Activated T-helper 1 cell treated with anti-CD3 and anti-CD28 coated beads, Interleukin-12 subunit alpha, Interleukin-12 subunit beta, Interleukin-2, Interleukin-4 antibody, amounts not matched to agents 30 ng/mL and 10 ng/mL and 1 ng/mL, durations not matched to agents 14 hours and 24 hours and 36 hours (primary cell): ENCODE measurements at regions not wholly inside any gene's neighbourhood (a gene's known extent, or its start where the extent isn't known, plus 50 kb on each side); places are given as distances from the start of the nearest gene placed in this dataset.
"Not testable (repeated sequence)": the region's sequence is repeated elsewhere in the genome, so short reads cannot be mapped to it uniquely, and the experiment has no call there.

ENCODE experiments used
- DNase-seq: peaks from one replicate; pipeline ENCODE4 v3.0.0; 2021; ENCODE audit warnings: low spot score
- H3K27ac Mint-ChIP-seq: one replicate; pipeline ENCODE4 v1.8.0; 2021; ENCODE audit warnings: mild to moderate bottlenecking, mixed read lengths
- H3K27me3 Mint-ChIP-seq: one replicate; pipeline ENCODE4 v1.8.0; 2022; ENCODE audit warnings: mild to moderate bottlenecking, moderate library complexity, mixed read lengths; ENCODE audit not compliant: insufficient read depth
- H3K36me3 Mint-ChIP-seq: one replicate; pipeline ENCODE4 v1.8.0; 2021; ENCODE audit warnings: low read depth, mixed read lengths
- H3K4me1 Mint-ChIP-seq: one replicate; pipeline ENCODE4 v1.8.0; 2021; ENCODE audit warnings: low read depth, mixed read lengths
- H3K4me3 Mint-ChIP-seq: one replicate; pipeline ENCODE4 v1.8.0; 2021; ENCODE audit warnings: mild to moderate bottlenecking, moderate library complexity, mixed read lengths
- H3K9me3 Mint-ChIP-seq: one replicate; pipeline ENCODE4 v1.8.0; 2021; ENCODE audit warnings: mixed read lengths
- intact Hi-C: fragments of 100-400 bp; cut with micrococcal nuclease; formaldehyde crosslinking; loops from one replicate; pipeline ENCODE4 v1.15.1; 2024

DNA sequence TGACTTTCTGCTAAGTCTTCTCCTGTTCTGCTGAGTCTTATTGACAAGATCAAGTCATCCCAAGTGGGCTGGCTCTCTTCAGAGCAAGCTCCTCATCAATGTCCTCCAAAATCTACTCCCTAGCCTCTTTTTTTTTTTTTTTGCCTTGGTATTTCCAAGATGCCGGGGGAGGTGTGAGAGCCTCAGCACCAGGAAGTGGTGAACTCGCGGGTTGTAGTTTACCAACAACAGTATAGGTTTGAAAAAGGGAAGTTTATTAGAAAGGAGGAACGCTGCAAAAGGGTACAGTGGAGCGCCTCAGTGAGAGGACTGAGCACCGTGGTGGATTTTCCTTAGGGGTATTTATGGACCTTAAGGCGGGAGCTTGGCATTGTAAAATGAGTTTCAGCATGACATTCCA lies 94.3 kb upstream of the SGO1 start:
- DNase-seq, result no peak
- intact Hi-C loops, result no loop called here
- Mint-ChIP-seq H3K4me3 (peak overlapping the region; percentile 26), H3K9me3 (peaks cover 17% of the 10 kb centered on the region), H3K27me3 (peaks cover 11% of the 10 kb centered on the region), H3K4me1 (peaks cover 11% of the 10 kb centered on the region), H3K36me3 (no peaks in the 10 kb centered on the region), H3K27ac (peak overlapping the region; percentile 26)

- H3K4me3 Mint-ChIP-seq, H3K36me3 Mint-ChIP-seq, DNase-seq, H3K27ac Mint-ChIP-seq, H3K4me1 Mint-ChIP-seq, H3K27me3 Mint-ChIP-seq, intact Hi-C loops: not testable (repeated sequence)
- peaks cover 19% of the 10 kb centered on the region for H3K9me3 Mint-ChIP-seq
These were observed 80.0 kb upstream of the SGO1 start for GRCh38 chr3:20265977-20266376.

- no peaks in the 10 kb centered on the region for H3K4me1 Mint-ChIP-seq
- H3K27ac Mint-ChIP-seq, result no peak overlapping the region
- no peak overlapping the region for H3K4me3 Mint-ChIP-seq
- no peaks in the 10 kb centered on the region for H3K36me3 Mint-ChIP-seq
- intact Hi-C loops, result no loop called here
- no peak for DNase-seq
- H3K27me3 Mint-ChIP-seq, result no peaks in the 10 kb centered on the region
- H3K9me3 Mint-ChIP-seq, result peaks cover 19% of the 10 kb centered on the region
These were observed 79.0 kb upstream of the SGO1 start for GRCh38 chr3:20264900-20265567.

DNA sequence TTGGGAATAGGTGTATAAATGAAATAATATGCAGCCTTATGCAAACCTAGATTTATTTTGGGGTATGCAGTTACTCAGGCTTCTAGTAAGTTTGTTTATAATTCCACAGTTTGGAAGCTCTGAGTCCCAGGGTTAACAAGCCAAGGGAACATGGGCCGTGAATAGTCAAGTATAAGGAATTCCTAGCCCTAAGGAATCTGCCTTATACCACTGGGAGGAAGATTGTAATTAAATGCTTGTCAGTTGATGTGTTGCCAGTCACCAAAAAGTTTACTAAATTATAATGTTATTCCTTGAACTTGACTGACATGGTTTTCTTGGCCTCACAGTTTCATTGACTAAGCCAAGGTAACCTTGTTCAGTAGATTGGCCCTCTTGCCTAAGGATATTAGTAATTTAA lies 72.4 kb upstream of the SGO1 start:
- no peaks in the 10 kb centered on the region for H3K4me1 Mint-ChIP-seq
- no peak overlapping the region for H3K27ac Mint-ChIP-seq
- no peaks in the 10 kb centered on the region for H3K9me3 Mint-ChIP-seq
- H3K27me3 Mint-ChIP-seq, result peaks cover under 1% of the 10 kb centered on the region
- intact Hi-C loops, result no loop called here
- no peaks in the 10 kb centered on the region for H3K36me3 Mint-ChIP-seq
- H3K4me3 Mint-ChIP-seq, result no peak overlapping the region
- DNase-seq, result no peak

DNA sequence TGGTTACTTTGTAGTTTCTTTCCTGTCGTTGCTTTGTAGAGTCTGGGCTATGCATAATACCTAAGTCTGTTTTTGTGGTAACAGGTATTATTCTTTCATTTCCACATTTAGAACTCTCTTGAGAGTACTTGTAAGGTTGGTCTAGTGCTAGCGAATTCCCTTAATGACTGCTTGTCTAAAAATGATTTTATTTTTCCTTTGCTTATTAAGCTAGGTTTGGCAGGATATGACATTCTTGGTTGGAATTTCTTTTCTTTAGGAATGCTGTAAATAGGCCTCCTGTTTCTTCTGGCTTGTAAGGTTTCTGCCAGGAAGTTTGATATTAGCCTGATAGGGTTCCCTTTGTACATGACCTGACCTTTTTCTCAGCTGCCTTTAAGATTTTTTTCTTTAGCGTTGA lies 70.1 kb upstream of the SGO1 start:
- no peaks in the 10 kb centered on the region for H3K36me3 Mint-ChIP-seq
- H3K4me3 Mint-ChIP-seq, result no peak overlapping the region
- intact Hi-C loops, result no loop called here
- peaks cover 2% of the 10 kb centered on the region for H3K27me3 Mint-ChIP-seq
- H3K9me3 Mint-ChIP-seq, result no peaks in the 10 kb centered on the region
- no peaks in the 10 kb centered on the region for H3K4me1 Mint-ChIP-seq
- DNase-seq, result no peak
- no peak overlapping the region for H3K27ac Mint-ChIP-seq

- no peaks in the 10 kb centered on the region for H3K9me3 Mint-ChIP-seq
- H3K36me3 Mint-ChIP-seq, result no peaks in the 10 kb centered on the region
- no peak for DNase-seq
- intact Hi-C loops, result no loop called here
- H3K4me1 Mint-ChIP-seq, result no peaks in the 10 kb centered on the region
- H3K27ac Mint-ChIP-seq, result no peak overlapping the region
- no peak overlapping the region for H3K4me3 Mint-ChIP-seq
- peaks cover 2% of the 10 kb centered on the region for H3K27me3 Mint-ChIP-seq
These were observed 68.5 kb upstream of the SGO1 start for GRCh38 chr3:20254268-20255117.

GRCh38 chr3:20250786-20251185 lies 64.8 kb upstream of the SGO1 start:
- Mint-ChIP-seq H3K9me3 (no peaks in the 10 kb centered on the region), H3K27ac (no peak overlapping the region), H3K27me3 (peaks cover 3% of the 10 kb centered on the region), H3K4me3 (no peak overlapping the region), H3K36me3 (no peaks in the 10 kb centered on the region), H3K4me1 (no peaks in the 10 kb centered on the region)
- no peak for DNase-seq
- intact Hi-C loops, result no loop called here

- Mint-ChIP-seq H3K27ac (no peak overlapping the region), H3K4me1 (no peaks in the 10 kb centered on the region), H3K27me3 (peaks cover 3% of the 10 kb centered on the region), H3K36me3 (no peaks in the 10 kb centered on the region), H3K4me3 (no peak overlapping the region), H3K9me3 (no peaks in the 10 kb centered on the region)
- intact Hi-C loops, result no loop called here
- no peak for DNase-seq
These were observed 64.3 kb upstream of the SGO1 start for GRCh38 chr3:20250314-20250713.

- DNase-seq, result no peak
- intact Hi-C loops, result no loop called here
- Mint-ChIP-seq H3K9me3 (no peaks in the 10 kb centered on the region), H3K36me3 (no peaks in the 10 kb centered on the region), H3K4me1 (no peaks in the 10 kb centered on the region), H3K4me3 (no peak overlapping the region), H3K27me3 (peaks cover 1% of the 10 kb centered on the region), H3K27ac (no peak overlapping the region)
These were observed 60.7 kb upstream of the SGO1 start for GRCh38 chr3:20246662-20247061.

GRCh38 chr3:20245781-20246180 lies 59.8 kb upstream of the SGO1 start:
- Mint-ChIP-seq H3K27me3 (peaks cover 1% of the 10 kb centered on the region), H3K4me3 (no peak overlapping the region), H3K36me3 (no peaks in the 10 kb centered on the region), H3K9me3 (no peaks in the 10 kb centered on the region), H3K27ac (no peak overlapping the region), H3K4me1 (no peaks in the 10 kb centered on the region)
- intact Hi-C loops, result no loop called here
- DNase-seq, result no peak

DNA sequence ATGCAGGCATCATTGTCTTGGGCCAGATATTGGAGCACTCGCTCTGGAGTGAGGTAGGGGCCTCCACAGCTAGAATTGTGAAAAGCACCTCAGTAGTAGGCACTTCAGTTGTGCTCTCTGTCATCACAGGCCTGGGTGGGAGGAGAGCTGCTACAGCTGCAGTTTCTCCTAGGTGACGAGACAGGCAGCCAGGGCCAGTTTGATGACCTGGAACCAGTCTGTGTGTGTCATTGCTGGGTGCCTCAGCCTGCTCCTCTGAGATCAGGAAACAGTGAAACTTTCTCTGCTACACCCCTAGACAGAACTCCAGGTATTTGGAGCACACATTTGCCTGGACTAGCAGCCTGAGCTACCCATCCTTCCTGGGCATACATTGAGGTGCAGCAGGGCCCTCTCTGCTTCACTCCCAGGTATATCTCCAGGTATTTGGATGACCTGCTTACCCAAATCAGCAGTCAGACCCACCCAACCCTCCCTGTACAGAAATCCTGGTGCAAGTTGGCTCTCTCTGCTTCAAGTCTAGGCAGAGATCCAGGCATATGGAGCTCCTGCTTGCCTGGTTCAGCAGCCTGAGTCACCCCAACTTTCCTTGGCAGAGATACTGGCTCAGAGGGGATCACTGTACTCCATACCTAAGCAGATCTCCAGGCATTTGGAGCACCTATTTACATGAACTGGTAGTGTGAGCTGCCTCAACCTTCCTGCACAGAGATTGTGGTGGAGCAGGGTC lies 54.3 kb upstream of the SGO1 start:
- no peaks in the 10 kb centered on the region for H3K36me3 Mint-ChIP-seq
- no peak overlapping the region for H3K27ac Mint-ChIP-seq
- H3K4me3 Mint-ChIP-seq, result no peak overlapping the region
- H3K27me3 Mint-ChIP-seq, result no peaks in the 10 kb centered on the region
- intact Hi-C loops, result no loop called here
- H3K4me1 Mint-ChIP-seq, result peaks cover 4% of the 10 kb centered on the region
- no peak for DNase-seq
- no peaks in the 10 kb centered on the region for H3K9me3 Mint-ChIP-seq

DNA sequence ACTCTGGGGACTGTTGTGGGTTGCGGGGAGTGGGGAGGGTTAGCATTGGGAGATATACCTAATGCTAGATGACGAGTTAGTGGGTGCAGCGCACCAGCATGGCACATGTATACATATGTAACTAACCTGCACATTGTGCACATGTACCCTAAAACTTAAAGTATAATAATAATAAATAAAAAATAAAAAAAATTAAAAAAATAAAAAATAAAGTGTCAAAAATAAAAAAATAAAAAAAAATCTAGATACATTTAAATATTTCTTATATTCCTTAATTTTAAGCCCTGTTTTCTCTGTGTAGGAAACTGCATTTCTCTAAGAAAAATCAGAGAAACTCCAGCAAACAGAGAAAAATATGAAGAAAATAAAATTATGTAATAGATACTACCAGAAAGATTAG lies 52.2 kb upstream of the SGO1 start:
- intact Hi-C loops, H3K4me3 Mint-ChIP-seq, H3K9me3 Mint-ChIP-seq, H3K36me3 Mint-ChIP-seq, DNase-seq, H3K27me3 Mint-ChIP-seq, H3K4me1 Mint-ChIP-seq, H3K27ac Mint-ChIP-seq: not testable (repeated sequence)

- no peak overlapping the region for H3K4me3 Mint-ChIP-seq
- no peaks in the 10 kb centered on the region for H3K36me3 Mint-ChIP-seq
- H3K27me3 Mint-ChIP-seq, result no peaks in the 10 kb centered on the region
- H3K27ac Mint-ChIP-seq, result no peak overlapping the region
- no peaks in the 10 kb centered on the region for H3K9me3 Mint-ChIP-seq
- H3K4me1 Mint-ChIP-seq, result peaks cover 4% of the 10 kb centered on the region
- no peak for DNase-seq
- intact Hi-C loops, result no loop called here
These were observed 50.6 kb upstream of the SGO1 start for GRCh38 chr3:20236603-20237002.
